OCI-LY3 (cell line): ENCODE measurements at regions not wholly inside any gene's neighbourhood (a gene's known extent, or its start where the extent isn't known, plus 50 kb on each side); places are given as distances from the start of the nearest gene placed in this dataset.

Experiments
- H2AFZ ChIP-seq: fragments of 200-600, 300-600 bp; shearing (Covaris generic); 2 replicates; pipeline ENCODE4 v1.6.0; 2014; ENCODE audit warnings: antibody characterized with exemption, low read depth, low read length
- H3K27ac ChIP-seq: fragments of 200-600, 300-600 bp; sonication (generic); 2 replicates; pipeline ENCODE4 v1.5.1; 2014; ENCODE audit warnings: mild to moderate bottlenecking, low read length, moderate library complexity, mixed read lengths
- H3K27me3 ChIP-seq: fragments of 200-600, 300-600 bp; sonication (generic); 2 replicates; pipeline ENCODE4 v1.6.1; 2014; ENCODE audit warnings: low read depth, low read length, mixed read lengths
- H3K36me3 ChIP-seq: fragments of 200-600, 300-600 bp; sonication (generic); replicated peaks from 2 replicates; pipeline ENCODE3; 2014; ENCODE audit warnings: low read depth, low read length, mixed read lengths
- H3K4me1 ChIP-seq: fragments of 300-600, 200-600 bp; sonication (generic); 2 replicates; pipeline ENCODE4 v1.6.1; 2014; ENCODE audit warnings: low read length, mixed read lengths
- H3K4me2 ChIP-seq: fragments of 200-600, 300-600 bp; sonication (generic); 2 replicates; pipeline ENCODE4 v1.6.1; 2014; ENCODE audit warnings: low read length, mixed read lengths
- H3K4me3 ChIP-seq: fragments of 300-600, 200-600 bp; sonication (generic); 2 replicates; pipeline ENCODE4 v1.5.1; 2014; ENCODE audit warnings: antibody characterized with exemption, mild to moderate bottlenecking, low read length, moderate library complexity
- H3K79me2 ChIP-seq: fragments of 300-600, 200-600 bp; shearing (Covaris generic); 2 replicates; pipeline ENCODE4 v1.6.1; 2014; ENCODE audit warnings: mild to moderate bottlenecking, low read length, mixed read lengths
- H3K9ac ChIP-seq: fragments of 300-600, 200-600 bp; shearing (Covaris generic); 2 replicates; pipeline ENCODE4 v1.6.0; 2014; ENCODE audit warnings: mild to moderate bottlenecking, low read length, moderate library complexity
- H3K9me3 ChIP-seq: fragments of 200-600, 300-600 bp; shearing (Covaris generic); 2 replicates; pipeline ENCODE4 v1.6.1; 2014; ENCODE audit warnings: low read length, mixed read lengths; ENCODE audit not compliant: insufficient read depth
- H4K20me1 ChIP-seq: fragments of 200-600, 300-600 bp; sonication (generic); 2 replicates; pipeline ENCODE4 v1.6.1; 2016; ENCODE audit warnings: low read length, mixed read lengths; ENCODE audit not compliant: insufficient read depth
- CTCF ChIP-seq: fragments of 200-600, 300-600 bp; sonication (generic); IDR thresholded peaks from 2 replicates; pipeline ENCODE4 v1.5.1; 2014; ENCODE audit warnings: antibody characterized with exemption, low read length, low read depth
- EZH2phosphoT487 ChIP-seq: fragments of 200-600 bp; shearing (Covaris generic); IDR thresholded peaks from 2 replicates; pipeline ENCODE4 v1.6.1; 2018; ENCODE audit warnings: antibody characterized with exemption, mixed run types, low read depth

- no peaks in the 10 kb centered on the region for H3K9me3 ChIP-seq
- no peak overlapping the region for H3K4me3 ChIP-seq
- H2AFZ ChIP-seq, result no peak overlapping the region
- H3K4me2 ChIP-seq, result no peak overlapping the region
- no peaks in the 10 kb centered on the region for H3K36me3 ChIP-seq
- H3K79me2 ChIP-seq, result no peaks in the 10 kb centered on the region
- H3K27ac ChIP-seq, result no peak overlapping the region
- H3K27me3 ChIP-seq, result no peaks in the 10 kb centered on the region
- TF ChIP-seq CTCF, result no peak
- TF ChIP-seq EZH2phosphoT487, result no peak
- H3K4me1 ChIP-seq, result no peaks in the 10 kb centered on the region
- H4K20me1 ChIP-seq, result no peaks in the 10 kb centered on the region
- no peak overlapping the region for H3K9ac ChIP-seq
Measured at GRCh38 chr4:31701256-31701655, 981.1 kb downstream of the PCDH7 start.

DNA sequence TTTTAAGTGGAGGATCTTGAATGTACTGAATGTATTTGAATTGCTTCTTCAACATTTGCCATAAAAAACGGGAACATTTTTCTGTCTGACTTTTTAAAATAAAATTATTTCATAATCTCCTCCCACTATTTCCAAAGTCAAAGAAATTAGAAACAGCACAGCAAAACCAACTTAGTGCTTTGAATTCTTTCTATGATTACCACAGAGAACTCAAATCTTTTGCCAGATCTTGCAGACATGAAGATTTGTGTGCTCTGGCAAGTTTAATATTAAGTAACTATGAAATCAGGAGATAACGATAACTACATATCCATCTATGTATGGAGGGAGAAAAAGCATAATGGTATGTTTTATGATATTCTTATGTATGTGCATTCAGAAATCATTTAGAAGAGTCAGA, 982.2 kb downstream of the PCDH7 start:
- no peak overlapping the region for H2AFZ ChIP-seq

DNA sequence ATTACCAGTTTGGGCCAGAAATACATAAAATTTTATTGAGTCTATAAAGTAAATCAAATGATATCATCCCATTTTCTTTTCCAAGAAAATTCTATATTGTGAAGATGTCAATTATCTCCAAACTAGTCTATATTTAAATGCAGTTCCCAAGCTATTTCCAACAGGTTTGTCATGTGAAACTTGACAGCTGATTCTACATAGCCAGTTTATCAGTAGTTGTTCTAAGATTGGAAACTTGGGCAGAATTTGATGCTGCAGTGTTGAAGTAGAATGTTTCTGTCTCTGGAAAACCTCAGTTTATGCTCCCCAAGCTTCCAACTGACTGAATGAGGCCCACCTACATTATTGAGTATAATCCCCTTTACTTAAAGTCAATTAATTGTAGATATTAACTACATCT, 994.1 kb downstream of the PCDH7 start:
- H3K27ac ChIP-seq, result no peak overlapping the region
- TF ChIP-seq EZH2phosphoT487 (no peak), CTCF (no peak)
- 0 out of 2 replicates have a peak, but pooled peaks cover 3% of the 10 kb centered on the region for H3K9me3 ChIP-seq
- no peaks in the 10 kb centered on the region for H3K4me1 ChIP-seq
- H3K36me3 ChIP-seq, result peaks cover 3% of the 10 kb centered on the region
- no peaks in the 10 kb centered on the region for H3K79me2 ChIP-seq
- no peak overlapping the region for H3K4me3 ChIP-seq
- no peak overlapping the region for H2AFZ ChIP-seq
- no peaks in the 10 kb centered on the region for H4K20me1 ChIP-seq
- H3K4me2 ChIP-seq, result no peak overlapping the region
- H3K9ac ChIP-seq, result no peak overlapping the region
- no peaks in the 10 kb centered on the region for H3K27me3 ChIP-seq

More for the DNA sequence above, 982.2 kb downstream of the PCDH7 start:
- no peak overlapping the region for H3K4me3 ChIP-seq
- H3K27me3 ChIP-seq, result no peaks in the 10 kb centered on the region
- no peaks in the 10 kb centered on the region for H3K79me2 ChIP-seq
- no peaks in the 10 kb centered on the region for H3K36me3 ChIP-seq
- no peak overlapping the region for H3K9ac ChIP-seq
- no peaks in the 10 kb centered on the region for H3K9me3 ChIP-seq
- no peak overlapping the region for H3K27ac ChIP-seq
- no peaks in the 10 kb centered on the region for H3K4me1 ChIP-seq
- TF ChIP-seq CTCF, result no peak
- no peak for TF ChIP-seq EZH2phosphoT487
- H4K20me1 ChIP-seq, result no peaks in the 10 kb centered on the region
- H3K4me2 ChIP-seq, result no peak overlapping the region

GRCh38 chr4:31715302-31715701, 995.1 kb downstream of the PCDH7 start:
- Histone ChIP-seq H3K4me3 (no peak overlapping the region), H3K9ac (no peak overlapping the region), H3K9me3 (0 out of 2 replicates have a peak, but pooled peaks cover 3% of the 10 kb centered on the region), H3K36me3 (peaks cover 3% of the 10 kb centered on the region), H2AFZ (peak overlapping the region; percentile 23; the same call in 1 of the 2 replicates), H3K4me2 (no peak overlapping the region), H3K27me3 (no peaks in the 10 kb centered on the region), H3K27ac (no peak overlapping the region), H3K4me1 (no peaks in the 10 kb centered on the region), H3K79me2 (no peaks in the 10 kb centered on the region), H4K20me1 (no peaks in the 10 kb centered on the region)
- TF ChIP-seq EZH2phosphoT487 (no peak), CTCF (no peak)
